Liver (tissue), 8 donors: ENCODE measurements at regions not wholly inside any gene's neighbourhood (a gene's known extent, or its start where the extent isn't known, plus 50 kb on each side); places are given as distances from the start of the nearest gene placed in this dataset.

ENCODE experiments used
- DNase-seq: peaks from one replicate; pipeline ENCODE4 v3.0.0-alpha.2; 2017; ENCODE audit warnings: low spot score
- H3K27ac ChIP-seq, 2 donors: one replicate each; pipeline ENCODE4 v1.7.0; 2013; ENCODE audit warnings: inconsistent platforms in 2 of 2, low read length in 2 of 2, control low read depth in 1 of 2, low read depth in 1 of 2, mild to moderate bottlenecking in 1 of 2
- H3K27me3 ChIP-seq, 4 donors: one replicate each; pipeline versions ENCODE4 v1.6.1 to v1.7.0; 2013; ENCODE audit warnings: low read length in 3 of 4, inconsistent platforms in 1 of 4, mild to moderate bottlenecking in 1 of 4, moderate library complexity in 1 of 4; ENCODE audit not compliant: control insufficient read depth in 4 of 4, insufficient read depth in 4 of 4
- H3K36me3 ChIP-seq, 4 donors: one replicate each; pipeline versions ENCODE4 v1.6.1 to v1.7.0; 2013; ENCODE audit warnings: low read length in 3 of 4, mild to moderate bottlenecking in 3 of 4, low read depth in 1 of 4, moderate library complexity in 1 of 4; ENCODE audit not compliant: control insufficient read depth in 4 of 4, insufficient read depth in 3 of 4
- H3K4me1 ChIP-seq, 4 donors: one replicate each; pipeline versions ENCODE4 v1.6.1 to v1.7.0; 2013; ENCODE audit warnings: low read length in 3 of 4, mild to moderate bottlenecking in 3 of 4, moderate library complexity in 1 of 4; ENCODE audit not compliant: control insufficient read depth in 4 of 4, insufficient read depth in 4 of 4
- H3K4me3 ChIP-seq, 3 donors: one replicate each; pipeline versions ENCODE4 v1.6.1 to v1.7.0; 2013; ENCODE audit warnings: low read length in 3 of 3, control low read depth in 1 of 3, low read depth in 1 of 3, mild to moderate bottlenecking in 1 of 3
- H3K9ac ChIP-seq, 2 donors: one replicate each; pipeline ENCODE4 v1.7.0; 2013; ENCODE audit warnings: low read length in 2 of 2, mild to moderate bottlenecking in 2 of 2, moderate library complexity in 2 of 2, control low read depth in 1 of 2, low read depth in 1 of 2
- H3K9me3 ChIP-seq, 4 donors: one replicate each; pipeline versions ENCODE4 v1.6.1 to v1.7.0; 2013; ENCODE audit warnings: low read length in 3 of 4; ENCODE audit not compliant: control insufficient read depth in 4 of 4
- EGR1 ChIP-seq, 2 donors: IDR thresholded peaks; 2 replicates each; pipeline ENCODE4 v1.6.1; 2016 to 2018; ENCODE audit warnings: antibody characterized with exemption in 2 of 2, low read depth in 2 of 2
- FOXA1 ChIP-seq: IDR thresholded peaks from 2 replicates; pipeline ENCODE4 v1.6.1; 2016; ENCODE audit warnings: antibody characterized with exemption
- FOXA2 ChIP-seq: IDR thresholded peaks from 2 replicates; pipeline ENCODE4 v1.6.1; 2016; ENCODE audit warnings: antibody characterized with exemption
- GABPA ChIP-seq, 2 donors: IDR thresholded peaks in 1 of 2; conservative IDR thresholded peaks in 1 of 2; 2 replicates each; pipeline ENCODE4 v1.6.1; 2016; ENCODE audit warnings: antibody characterized with exemption in 2 of 2, mild to moderate bottlenecking in 1 of 2, moderate library complexity in 1 of 2
- HNF4A ChIP-seq, 2 donors: conservative IDR thresholded peaks; 2 replicates each; pipeline ENCODE4 v1.6.1; 2016; ENCODE audit warnings: antibody characterized with exemption in 2 of 2, mild to moderate bottlenecking in 2 of 2
- HNF4G ChIP-seq: IDR thresholded peaks from 2 replicates; pipeline ENCODE4 v1.6.1; 2016; ENCODE audit warnings: antibody characterized with exemption
- JUND ChIP-seq, 2 donors: IDR thresholded peaks; 2 replicates each; pipeline ENCODE4 v1.6.1; 2016; ENCODE audit warnings: antibody characterized with exemption in 2 of 2
- NR2F2 ChIP-seq: IDR thresholded peaks from 2 replicates; pipeline ENCODE4 v1.6.1; 2016; ENCODE audit warnings: antibody characterized with exemption
- RAD21 ChIP-seq, 2 donors: IDR thresholded peaks; 2 replicates each; pipeline ENCODE4 v1.6.1; 2016; ENCODE audit warnings: antibody characterized with exemption in 2 of 2, mild to moderate bottlenecking in 2 of 2
- RXRA ChIP-seq, 2 donors: IDR thresholded peaks; 2 replicates each; pipeline ENCODE4 v1.6.1; 2017 to 2018; ENCODE audit warnings: antibody characterized with exemption in 2 of 2, mild to moderate bottlenecking in 1 of 2
- SP1 ChIP-seq: IDR thresholded peaks from 2 replicates; pipeline ENCODE4 v1.6.1; 2018; ENCODE audit warnings: antibody characterized with exemption, mild to moderate bottlenecking
- TAF1 ChIP-seq: conservative IDR thresholded peaks from 2 replicates; pipeline ENCODE4 v1.6.1; 2016; ENCODE audit warnings: antibody characterized with exemption, mild to moderate bottlenecking
- YY1 ChIP-seq: IDR thresholded peaks from 2 replicates; pipeline ENCODE4 v1.6.1; 2016; ENCODE audit warnings: antibody characterized with exemption, mild to moderate bottlenecking
- whole genome bisulfite sequencing: extraction: QIAGEN DNeasy Blood & Tissue Kit; methylation state at CpG from one replicate; pipeline ENCODE4 v1.1.7; 2013; 5-methylcytosine and 5-hydroxymethylcytosine counted together
- TF ChIP-seq, protein P1 (sequence below): fragments of 150-350 bp; IDR thresholded peaks from 2 replicates; pipeline ENCODE4 v1.5.1; 2017; ENCODE audit warnings: improper control_type of control experiment, low read depth, low read length; ENCODE audit not compliant: missing input control
- TF ChIP-seq, protein P2 (sequence below): IDR thresholded peaks from 2 replicates; pipeline ENCODE4 v1.6.1; 2016; ENCODE audit warnings: antibody characterized with exemption
- TF ChIP-seq, protein P3 (sequence below): IDR thresholded peaks from 2 replicates; pipeline ENCODE4 v1.6.1; 2016; ENCODE audit warnings: antibody characterized with exemption
- TF ChIP-seq, protein P4 (sequence below): IDR thresholded peaks from 2 replicates; pipeline ENCODE4 v1.6.1; 2016; ENCODE audit warnings: antibody characterized with exemption, mild to moderate bottlenecking
- TF ChIP-seq, protein P5 (sequence below): IDR thresholded peaks from 2 replicates; pipeline ENCODE4 v1.6.1; 2016; ENCODE audit warnings: antibody characterized with exemption
- donor health status: healthy.
- donor health status: healthy.
- donor health status: healthy.
- donor health status: healthy.
- donor health status: healthy.

DNA sequence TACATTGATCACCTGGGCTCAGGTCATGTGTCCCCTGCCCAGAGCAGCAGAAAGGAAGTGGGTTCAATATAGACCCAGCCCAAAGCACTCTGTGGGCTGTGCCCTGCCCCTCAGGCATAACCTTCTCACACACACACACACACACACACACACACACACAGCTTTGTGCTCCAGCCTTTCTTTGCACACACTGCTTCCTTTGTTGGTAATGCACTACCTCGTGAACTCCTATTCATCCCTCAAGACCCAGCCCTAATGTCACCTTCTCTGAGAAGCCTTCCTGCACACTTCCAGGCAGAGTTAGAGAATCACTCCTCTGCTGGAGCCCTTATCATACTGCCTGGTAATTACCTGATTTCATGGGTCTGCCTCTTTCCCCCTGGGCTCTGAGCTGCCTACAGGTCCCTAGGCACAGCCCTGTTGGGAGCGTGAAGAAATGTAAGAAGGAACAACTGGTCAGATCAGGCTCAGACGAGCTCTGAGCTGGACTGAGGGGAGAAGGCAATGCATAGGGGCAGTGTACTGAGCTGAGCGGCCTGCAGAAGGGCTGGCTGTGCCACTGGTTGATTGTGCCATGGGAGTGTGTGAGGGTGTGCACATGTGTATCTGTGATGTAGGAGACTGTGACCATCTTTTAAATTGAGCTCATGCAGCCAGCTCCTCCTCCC lies 210.3 kb downstream of the GLI2 start:
- no peak overlapping the region for H3K9ac ChIP-seq
- no peaks in the 10 kb centered on the region for H3K9me3 ChIP-seq
- H3K27ac ChIP-seq = no peak overlapping the region
- TF ChIP-seq TAF1 (no peak), NR2F2 (no peak), EGR1 (IDR thresholded peaks at IDR 0.05; ENCODE audit: low read depth in 2 of 2) (no peak), FOXA2 (no peak), HNF4A (conservative IDR thresholded peaks at IDR 0.05) (no peak)
- H3K36me3 ChIP-seq = no peaks in the 10 kb centered on the region
- no peak overlapping the region for H3K4me3 ChIP-seq
- no peaks in the 10 kb centered on the region for H3K4me1 ChIP-seq
- 90% methylated on average over 4 of the region's 4 CpGs for WGBS
- DNase-seq = no peak
- no peaks in the 10 kb centered on the region for H3K27me3 ChIP-seq

DNA sequence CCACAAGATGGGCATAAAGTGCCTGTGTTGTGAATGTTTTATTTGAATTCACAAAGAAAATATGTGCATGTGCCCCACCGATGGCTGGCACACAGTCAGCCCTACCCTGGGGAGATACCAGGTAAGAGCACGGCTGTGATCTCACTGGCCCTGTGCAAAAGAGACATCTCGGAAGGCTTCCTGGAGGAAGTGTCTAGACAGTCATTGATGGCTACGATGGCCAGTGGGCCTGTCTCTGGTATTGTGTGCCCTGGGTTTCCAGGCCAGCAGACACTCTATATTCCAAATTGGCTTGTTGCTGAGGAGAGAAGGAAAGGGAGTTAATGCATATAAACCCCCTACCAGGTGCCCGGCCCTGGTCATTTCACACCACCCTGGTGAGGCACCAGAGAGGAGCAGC lies 211.7 kb downstream of the GLI2 start:
- Histone ChIP-seq H3K4me3 (no peak overlapping the region), H3K9me3 (no peaks in the 10 kb centered on the region), H3K9ac (no peak overlapping the region), H3K36me3 (no peaks in the 10 kb centered on the region), H3K27me3 (no peaks in the 10 kb centered on the region), H3K27ac (no peak overlapping the region), H3K4me1 (no peaks in the 10 kb centered on the region)
- WGBS = 91% methylated on average over 5 of the region's 5 CpGs
- no peak for TF ChIP-seq GABPA (IDR thresholded peaks at IDR 0.05 in 1 of 2, conservative IDR thresholded peaks at IDR 0.05 in 1 of 2)
- no peak for TF ChIP-seq JUND (IDR thresholded peaks at IDR 0.05)
- TF ChIP-seq HNF4A (conservative IDR thresholded peaks at IDR 0.05) = no peak
- TF ChIP-seq, protein P1, sequence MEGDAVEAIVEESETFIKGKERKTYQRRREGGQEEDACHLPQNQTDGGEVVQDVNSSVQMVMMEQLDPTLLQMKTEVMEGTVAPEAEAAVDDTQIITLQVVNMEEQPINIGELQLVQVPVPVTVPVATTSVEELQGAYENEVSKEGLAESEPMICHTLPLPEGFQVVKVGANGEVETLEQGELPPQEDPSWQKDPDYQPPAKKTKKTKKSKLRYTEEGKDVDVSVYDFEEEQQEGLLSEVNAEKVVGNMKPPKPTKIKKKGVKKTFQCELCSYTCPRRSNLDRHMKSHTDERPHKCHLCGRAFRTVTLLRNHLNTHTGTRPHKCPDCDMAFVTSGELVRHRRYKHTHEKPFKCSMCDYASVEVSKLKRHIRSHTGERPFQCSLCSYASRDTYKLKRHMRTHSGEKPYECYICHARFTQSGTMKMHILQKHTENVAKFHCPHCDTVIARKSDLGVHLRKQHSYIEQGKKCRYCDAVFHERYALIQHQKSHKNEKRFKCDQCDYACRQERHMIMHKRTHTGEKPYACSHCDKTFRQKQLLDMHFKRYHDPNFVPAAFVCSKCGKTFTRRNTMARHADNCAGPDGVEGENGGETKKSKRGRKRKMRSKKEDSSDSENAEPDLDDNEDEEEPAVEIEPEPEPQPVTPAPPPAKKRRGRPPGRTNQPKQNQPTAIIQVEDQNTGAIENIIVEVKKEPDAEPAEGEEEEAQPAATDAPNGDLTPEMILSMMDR = no peak
- TF ChIP-seq TAF1 = no peak
- TF ChIP-seq, protein P2, sequence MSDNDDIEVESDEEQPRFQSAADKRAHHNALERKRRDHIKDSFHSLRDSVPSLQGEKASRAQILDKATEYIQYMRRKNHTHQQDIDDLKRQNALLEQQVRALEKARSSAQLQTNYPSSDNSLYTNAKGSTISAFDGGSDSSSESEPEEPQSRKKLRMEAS = no peak
- TF ChIP-seq, protein P3, sequence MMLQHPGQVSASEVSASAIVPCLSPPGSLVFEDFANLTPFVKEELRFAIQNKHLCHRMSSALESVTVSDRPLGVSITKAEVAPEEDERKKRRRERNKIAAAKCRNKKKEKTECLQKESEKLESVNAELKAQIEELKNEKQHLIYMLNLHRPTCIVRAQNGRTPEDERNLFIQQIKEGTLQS = no peak
- TF ChIP-seq RAD21 (IDR thresholded peaks at IDR 0.05) = no peak
- no peak for TF ChIP-seq HNF4G
- TF ChIP-seq RXRA (IDR thresholded peaks at IDR 0.05) = no peak
- no peak for TF ChIP-seq YY1
- no peak for TF ChIP-seq EGR1 (IDR thresholded peaks at IDR 0.05; ENCODE audit: low read depth in 2 of 2)
- TF ChIP-seq NR2F2 = no peak
- no peak for TF ChIP-seq SP1
- TF ChIP-seq, protein P4, sequence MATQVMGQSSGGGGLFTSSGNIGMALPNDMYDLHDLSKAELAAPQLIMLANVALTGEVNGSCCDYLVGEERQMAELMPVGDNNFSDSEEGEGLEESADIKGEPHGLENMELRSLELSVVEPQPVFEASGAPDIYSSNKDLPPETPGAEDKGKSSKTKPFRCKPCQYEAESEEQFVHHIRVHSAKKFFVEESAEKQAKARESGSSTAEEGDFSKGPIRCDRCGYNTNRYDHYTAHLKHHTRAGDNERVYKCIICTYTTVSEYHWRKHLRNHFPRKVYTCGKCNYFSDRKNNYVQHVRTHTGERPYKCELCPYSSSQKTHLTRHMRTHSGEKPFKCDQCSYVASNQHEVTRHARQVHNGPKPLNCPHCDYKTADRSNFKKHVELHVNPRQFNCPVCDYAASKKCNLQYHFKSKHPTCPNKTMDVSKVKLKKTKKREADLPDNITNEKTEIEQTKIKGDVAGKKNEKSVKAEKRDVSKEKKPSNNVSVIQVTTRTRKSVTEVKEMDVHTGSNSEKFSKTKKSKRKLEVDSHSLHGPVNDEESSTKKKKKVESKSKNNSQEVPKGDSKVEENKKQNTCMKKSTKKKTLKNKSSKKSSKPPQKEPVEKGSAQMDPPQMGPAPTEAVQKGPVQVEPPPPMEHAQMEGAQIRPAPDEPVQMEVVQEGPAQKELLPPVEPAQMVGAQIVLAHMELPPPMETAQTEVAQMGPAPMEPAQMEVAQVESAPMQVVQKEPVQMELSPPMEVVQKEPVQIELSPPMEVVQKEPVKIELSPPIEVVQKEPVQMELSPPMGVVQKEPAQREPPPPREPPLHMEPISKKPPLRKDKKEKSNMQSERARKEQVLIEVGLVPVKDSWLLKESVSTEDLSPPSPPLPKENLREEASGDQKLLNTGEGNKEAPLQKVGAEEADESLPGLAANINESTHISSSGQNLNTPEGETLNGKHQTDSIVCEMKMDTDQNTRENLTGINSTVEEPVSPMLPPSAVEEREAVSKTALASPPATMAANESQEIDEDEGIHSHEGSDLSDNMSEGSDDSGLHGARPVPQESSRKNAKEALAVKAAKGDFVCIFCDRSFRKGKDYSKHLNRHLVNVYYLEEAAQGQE = no peak
- no peak for TF ChIP-seq FOXA2
- TF ChIP-seq FOXA1 = no peak
- TF ChIP-seq, protein P5, sequence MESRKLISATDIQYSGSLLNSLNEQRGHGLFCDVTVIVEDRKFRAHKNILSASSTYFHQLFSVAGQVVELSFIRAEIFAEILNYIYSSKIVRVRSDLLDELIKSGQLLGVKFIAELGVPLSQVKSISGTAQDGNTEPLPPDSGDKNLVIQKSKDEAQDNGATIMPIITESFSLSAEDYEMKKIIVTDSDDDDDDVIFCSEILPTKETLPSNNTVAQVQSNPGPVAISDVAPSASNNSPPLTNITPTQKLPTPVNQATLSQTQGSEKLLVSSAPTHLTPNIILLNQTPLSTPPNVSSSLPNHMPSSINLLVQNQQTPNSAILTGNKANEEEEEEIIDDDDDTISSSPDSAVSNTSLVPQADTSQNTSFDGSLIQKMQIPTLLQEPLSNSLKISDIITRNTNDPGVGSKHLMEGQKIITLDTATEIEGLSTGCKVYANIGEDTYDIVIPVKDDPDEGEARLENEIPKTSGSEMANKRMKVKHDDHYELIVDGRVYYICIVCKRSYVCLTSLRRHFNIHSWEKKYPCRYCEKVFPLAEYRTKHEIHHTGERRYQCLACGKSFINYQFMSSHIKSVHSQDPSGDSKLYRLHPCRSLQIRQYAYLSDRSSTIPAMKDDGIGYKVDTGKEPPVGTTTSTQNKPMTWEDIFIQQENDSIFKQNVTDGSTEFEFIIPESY = no peak
- no peak for DNase-seq
